IMR-90 (cell line): ENCODE measurements at regions not wholly inside any gene's neighbourhood (a gene's known extent, or its start where the extent isn't known, plus 50 kb on each side); places are given as distances from the start of the nearest gene placed in this dataset.

Experiments used
- ATAC-seq: fragments of 200-7000 bp; cut with Tn5 transposase; 2 replicates; pipeline ENCODE4 v1.9.1; 2020; ENCODE audit warnings: low read depth, mild to moderate bottlenecking, moderate library complexity
- BruUV-seq: library from RNA; stranded (reverse); fragments of 400-500 nt; replicated peaks from 2 replicates; lab custom pipeline; 2021; lab: Mats Ljungman, UMichigan
- CTCF ChIA-PET: fragments of 300-600 bp; formaldehyde crosslinking; extraction: SDS; loops from one replicate; lab custom pipeline; 2021; ENCODE audit warnings: antibody characterized with exemption; lab: Yijun Ruan, JAX
- POLR2A ChIA-PET: fragments of 300-600 bp; sonication (Branson Sonifier 250); formaldehyde crosslinking; loops from one replicate; lab custom pipeline; 2022; ENCODE audit warnings: antibody characterized with exemption; ENCODE audit not compliant: unreplicated experiment; lab: Charles Lee
- DNase-seq: peaks from one replicate; pipeline ENCODE4 v3.0.0; 2013
- H2AFZ ChIP-seq: replicated peaks from 2 replicates; pipeline ENCODE3; 2013; ENCODE audit warnings: low read length, mild to moderate bottlenecking; ENCODE audit not compliant: poor library complexity
- H2AK5ac ChIP-seq: 2 replicates; pipeline ENCODE4 v1.6.1; 2013; ENCODE audit warnings: low read depth, low read length, inconsistent platforms
- H2AK9ac ChIP-seq: replicated peaks from 2 replicates; pipeline ENCODE3; 2013; ENCODE audit warnings: mild to moderate bottlenecking, low read depth, low read length, moderate library complexity; ENCODE audit not compliant: poor library complexity
- H2BK120ac ChIP-seq: 2 replicates; pipeline ENCODE4 v1.6.1; 2013; ENCODE audit warnings: low read depth, low read length, inconsistent platforms
- H2BK15ac ChIP-seq: 3 replicates; pipeline ENCODE4 v1.6.1; 2013; ENCODE audit warnings: low read depth, low read length, inconsistent platforms
- H2BK20ac ChIP-seq: 2 replicates; pipeline ENCODE4 v1.6.1; 2013; ENCODE audit warnings: low read depth, mild to moderate bottlenecking, inconsistent platforms, low read length, moderate library complexity
- H2BK5ac ChIP-seq: 2 replicates; pipeline ENCODE4 v1.6.1; 2013; ENCODE audit warnings: mild to moderate bottlenecking, low read depth, low read length, inconsistent platforms; ENCODE audit not compliant: poor library complexity, severe bottlenecking
- H3K14ac ChIP-seq: replicated peaks from 2 replicates; pipeline ENCODE4 v1.6.1; 2013; ENCODE audit warnings: low read depth, low read length, inconsistent platforms
- H3K18ac ChIP-seq: 2 replicates; pipeline ENCODE4 v1.6.1; 2013; ENCODE audit warnings: low read depth, low read length, control low read depth
- H3K23ac ChIP-seq: 2 replicates; pipeline ENCODE4 v1.6.1; 2013; ENCODE audit warnings: low read depth, low read length, inconsistent platforms
- H3K27ac ChIP-seq: 2 replicates; pipeline ENCODE4 v1.5.1; 2013; ENCODE audit warnings: mild to moderate bottlenecking, control low read depth, low read length; ENCODE audit not compliant: insufficient read depth
- H3K27me3 ChIP-seq: 2 replicates; pipeline ENCODE4 v1.6.1; 2013; ENCODE audit warnings: low read length; ENCODE audit not compliant: control insufficient read depth, insufficient read depth
- H3K36me3 ChIP-seq: 2 replicates; pipeline ENCODE4 v1.6.1; 2013; ENCODE audit warnings: low read length, mixed read lengths; ENCODE audit not compliant: control insufficient read depth, insufficient read depth
- H3K4ac ChIP-seq: 2 replicates; pipeline ENCODE4 v1.6.1; 2013; ENCODE audit warnings: low read depth, low read length, inconsistent platforms
- H3K4me1 ChIP-seq: 2 replicates; pipeline ENCODE4 v1.6.1; 2013; ENCODE audit warnings: low read length, mixed read lengths; ENCODE audit not compliant: control insufficient read depth, insufficient read depth
- H3K4me2 ChIP-seq: 2 replicates; pipeline ENCODE4 v1.6.1; 2013; ENCODE audit warnings: low read depth, mild to moderate bottlenecking, control low read depth, low read length, moderate library complexity
- H3K4me3 ChIP-seq: 2 replicates; pipeline ENCODE4 v1.5.1; 2013; ENCODE audit warnings: low read depth, mild to moderate bottlenecking, control low read depth, low read length, moderate library complexity; ENCODE audit not compliant: insufficient read depth
- H3K56ac ChIP-seq: 2 replicates; pipeline ENCODE4 v1.6.1; 2013; ENCODE audit warnings: low read length, inconsistent platforms; ENCODE audit not compliant: insufficient read depth; ENCODE audit errors: extremely low read depth
- H3K79me1 ChIP-seq, 2 experiments: 2 replicates each; pipeline ENCODE4 v1.6.1; 2013; ENCODE audit warnings: low read length in 2 of 2, inconsistent platforms in 1 of 2, low read depth in 1 of 2
- H3K9ac ChIP-seq: 2 replicates; pipeline ENCODE4 v1.6.1; 2013; ENCODE audit warnings: low read depth, low read length, control low read depth
- H3K9me1 ChIP-seq: 2 replicates; pipeline ENCODE4 v1.6.1; 2013; ENCODE audit warnings: low read length, inconsistent platforms; ENCODE audit not compliant: insufficient read depth
- H3K9me3 ChIP-seq: 2 replicates; pipeline ENCODE4 v1.6.1; 2013; ENCODE audit warnings: low read length; ENCODE audit not compliant: control insufficient read depth, insufficient read depth
- H4K20me1 ChIP-seq: 2 replicates; pipeline ENCODE4 v1.6.1; 2013; ENCODE audit warnings: low read length, inconsistent platforms; ENCODE audit not compliant: insufficient read depth
- H4K5ac ChIP-seq: 2 replicates; pipeline ENCODE4 v1.6.1; 2013; ENCODE audit warnings: mild to moderate bottlenecking, low read depth, low read length, control low read depth
- H4K8ac ChIP-seq, 2 experiments: 2 replicates each; pipeline ENCODE4 v1.6.1; 2013; ENCODE audit warnings: low read depth in 2 of 2, low read length in 2 of 2, control low read depth in 1 of 2, inconsistent platforms in 1 of 2
- H4K91ac ChIP-seq: 2 replicates; pipeline ENCODE4 v1.6.1; 2013; ENCODE audit warnings: low read depth, low read length, inconsistent platforms; ENCODE audit not compliant: insufficient read depth
- BHLHE40 ChIP-seq: fragments of 150-350 bp; IDR thresholded peaks from 2 replicates; pipeline ENCODE4 v1.6.1; 2016; ENCODE audit warnings: mild to moderate bottlenecking, low read depth, low read length
- CEBPB ChIP-seq: IDR thresholded peaks from 2 replicates; pipeline ENCODE4 v1.6.1; 2012; ENCODE audit warnings: low read depth, low read length, improper control_type of control experiment
- CHD1 ChIP-seq: IDR thresholded peaks from 2 replicates; pipeline ENCODE4 v1.6.1; 2012; ENCODE audit warnings: low read depth, low read length, improper control_type of control experiment
- FOS ChIP-seq: fragments of 150-350 bp; IDR thresholded peaks from 2 replicates; pipeline ENCODE4 v1.6.1; 2016; ENCODE audit warnings: low read depth, low read length
- MAFK ChIP-seq: IDR thresholded peaks from 2 replicates; pipeline ENCODE4 v1.6.1; 2012; ENCODE audit warnings: low read depth, low read length, improper control_type of control experiment
- MAZ ChIP-seq: IDR thresholded peaks from 2 replicates; pipeline ENCODE4 v1.6.1; 2012; ENCODE audit warnings: low read depth, mild to moderate bottlenecking, low read length, improper control_type of control experiment, moderate library complexity, borderline replicate concordance
- MXI1 ChIP-seq: IDR thresholded peaks from 2 replicates; pipeline ENCODE4 v1.6.1; 2012; ENCODE audit warnings: low read depth, mild to moderate bottlenecking, low read length, moderate library complexity, borderline replicate concordance
- NFE2L2 ChIP-seq: fragments of 150-350 bp; IDR thresholded peaks from 2 replicates; pipeline ENCODE4 v1.6.1; 2016; ENCODE audit warnings: low read depth, mild to moderate bottlenecking, low read length
- POLR2A ChIP-seq: IDR thresholded peaks from 2 replicates; pipeline ENCODE4 v1.6.1; 2012; ENCODE audit warnings: mild to moderate bottlenecking, low read depth, low read length
- RAD21 ChIP-seq: IDR thresholded peaks from 2 replicates; pipeline ENCODE4 v1.6.1; 2012; ENCODE audit warnings: low read length, improper control_type of control experiment
- RCOR1 ChIP-seq: IDR thresholded peaks from 2 replicates; pipeline ENCODE4 v1.6.1; 2012; ENCODE audit warnings: mild to moderate bottlenecking, low read length, improper control_type of control experiment; ENCODE audit not compliant: insufficient replicate concordance
- RFX5 ChIP-seq: IDR thresholded peaks from 2 replicates; pipeline ENCODE4 v1.8.0; 2012; ENCODE audit warnings: low read depth, mild to moderate bottlenecking, low read length, moderate library complexity
- SMC3 ChIP-seq: fragments of 150-350 bp; IDR thresholded peaks from 2 replicates; pipeline ENCODE4 v1.6.1; 2016; ENCODE audit warnings: low read depth, mild to moderate bottlenecking, antibody characterized with exemption, low read length, moderate library complexity
- WGBS, 2 experiments: methylation state at CpG; one replicate each; pipeline versions ENCODE4 v1.1.5 to v1.1.7; 2013; ENCODE audit warnings: missing lambda C conversion rate in 2 of 2; ENCODE audit not compliant: insufficient read length in 1 of 2; ENCODE audit errors: extremely low coverage in 2 of 2; 5-methylcytosine and 5-hydroxymethylcytosine counted together
- dilution Hi-C: fragments of 300-500 bp; cut with HindIII; formaldehyde crosslinking; loops from one replicate; pipeline ENCODE4 v1.14.3; 2018; ENCODE audit warnings: low sequenced_read_pairs; ENCODE audit not compliant: unreplicated experiment
- in situ Hi-C: fragments of 300-500 bp; cut with MboI; formaldehyde crosslinking; loops from 3 replicates; pipeline ENCODE4 v1.14.3; 2019; ENCODE audit warnings: low sequenced_read_pairs, inconsistent platforms, mixed read lengths
- intact Hi-C: fragments of 100-400 bp; cut with micrococcal nuclease; formaldehyde crosslinking; loops from 2 replicates; pipeline ENCODE4 v1.10.0; 2022
- TF ChIP-seq, protein P1 (sequence below): conservative IDR thresholded peaks from 2 replicates; pipeline ENCODE4 v1.5.1; 2012; ENCODE audit warnings: mild to moderate bottlenecking, low read depth, low read length, improper control_type of control experiment
- TF ChIP-seq, protein P2 (sequence below): fragments of 150-350 bp; IDR thresholded peaks from 2 replicates; pipeline ENCODE4 v1.6.1; 2017; ENCODE audit warnings: mild to moderate bottlenecking, antibody characterized with exemption, low read length, low read depth
- TF ChIP-seq, protein P3 (sequence below): fragments of 150-350 bp; IDR thresholded peaks from 2 replicates; pipeline ENCODE4 v1.6.1; 2016; ENCODE audit warnings: low read depth, mild to moderate bottlenecking, low read length, moderate library complexity, borderline replicate concordance

DNA sequence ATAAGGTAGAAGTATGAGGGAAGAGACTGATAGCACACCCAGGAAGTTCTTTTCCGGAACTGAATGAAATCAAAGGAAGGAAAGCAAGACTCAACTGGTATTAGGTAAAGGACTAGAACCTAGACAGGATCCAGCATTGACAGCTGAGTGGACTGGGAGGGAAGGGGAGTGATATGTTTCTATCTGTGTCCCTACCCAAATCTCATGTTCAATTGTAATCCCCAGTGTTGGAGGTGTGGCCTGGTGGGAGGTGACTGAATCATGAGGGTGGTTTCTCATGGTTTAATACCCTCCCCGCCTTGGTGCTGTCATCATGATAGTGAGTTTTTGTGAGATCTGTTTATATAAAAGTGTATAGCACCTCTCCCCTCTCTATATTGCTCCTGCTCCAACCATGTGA is 415.9 kb upstream of the KCNMB2 start:
- no peak overlapping the region; the same call in 1 of the 2 replicates for H3K9ac ChIP-seq
- no peaks in the 10 kb centered on the region for H3K79me1 ChIP-seq
- no peaks in the 10 kb centered on the region for H3K27me3 ChIP-seq
- H3K9me1 ChIP-seq: no peaks in the 10 kb centered on the region
- H2BK5ac ChIP-seq: peak overlapping the region; percentile 88
- H2AK5ac ChIP-seq: no peak overlapping the region
- peak overlapping the region; percentile 21; the same call in 1 of the 2 replicates for H3K4me2 ChIP-seq
- peak overlapping the region; percentile 57; the same call in 1 of the 2 replicates for H3K56ac ChIP-seq
- peaks cover 2% of the 10 kb centered on the region; the same call in 1 of the 2 replicates for H3K4me1 ChIP-seq
- in situ Hi-C loops (no loop called here), dilution Hi-C loops (no loop called here), intact Hi-C loops (no loop called here)
- H2BK15ac ChIP-seq: peak overlapping the region; percentile 15; the same call in 2 of the 3 replicates
- peak overlapping the region; percentile 64 for H4K91ac ChIP-seq
- H3K18ac ChIP-seq: peak overlapping the region; percentile 71; the same call in 1 of the 2 replicates
- H2BK120ac ChIP-seq: peak overlapping the region; percentile 44
- H3K4me3 ChIP-seq: no peak overlapping the region
- no peaks in the 10 kb centered on the region; the same call in 1 of the 2 replicates for H3K9me3 ChIP-seq
- peak overlapping the region; percentile 41; the same call in 1 of the 2 replicates for H2BK20ac ChIP-seq
- H3K14ac ChIP-seq: peak overlapping the region; percentile 59; the same call in 1 of the 2 replicates
- peak overlapping the region in 1 of 2 experiments; percentile 70; a peak in 2 of 4 replicates for H4K8ac ChIP-seq
- no TSS peak for BruUV-seq
- no peak for ATAC-seq
- H4K20me1 ChIP-seq: no peaks in the 10 kb centered on the region
- TF ChIP-seq RAD21 (no peak), MAZ (no peak), CHD1 (no peak), POLR2A (no peak), MXI1 (no peak), CEBPB (no peak), NFE2L2 (no peak), BHLHE40 (no peak), MAFK (no peak), FOS (no peak), RCOR1 (no peak), RFX5 (no peak), SMC3 (no peak)
- TF ChIP-seq, protein P1, sequence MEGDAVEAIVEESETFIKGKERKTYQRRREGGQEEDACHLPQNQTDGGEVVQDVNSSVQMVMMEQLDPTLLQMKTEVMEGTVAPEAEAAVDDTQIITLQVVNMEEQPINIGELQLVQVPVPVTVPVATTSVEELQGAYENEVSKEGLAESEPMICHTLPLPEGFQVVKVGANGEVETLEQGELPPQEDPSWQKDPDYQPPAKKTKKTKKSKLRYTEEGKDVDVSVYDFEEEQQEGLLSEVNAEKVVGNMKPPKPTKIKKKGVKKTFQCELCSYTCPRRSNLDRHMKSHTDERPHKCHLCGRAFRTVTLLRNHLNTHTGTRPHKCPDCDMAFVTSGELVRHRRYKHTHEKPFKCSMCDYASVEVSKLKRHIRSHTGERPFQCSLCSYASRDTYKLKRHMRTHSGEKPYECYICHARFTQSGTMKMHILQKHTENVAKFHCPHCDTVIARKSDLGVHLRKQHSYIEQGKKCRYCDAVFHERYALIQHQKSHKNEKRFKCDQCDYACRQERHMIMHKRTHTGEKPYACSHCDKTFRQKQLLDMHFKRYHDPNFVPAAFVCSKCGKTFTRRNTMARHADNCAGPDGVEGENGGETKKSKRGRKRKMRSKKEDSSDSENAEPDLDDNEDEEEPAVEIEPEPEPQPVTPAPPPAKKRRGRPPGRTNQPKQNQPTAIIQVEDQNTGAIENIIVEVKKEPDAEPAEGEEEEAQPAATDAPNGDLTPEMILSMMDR: no peak
- TF ChIP-seq, protein P2, sequence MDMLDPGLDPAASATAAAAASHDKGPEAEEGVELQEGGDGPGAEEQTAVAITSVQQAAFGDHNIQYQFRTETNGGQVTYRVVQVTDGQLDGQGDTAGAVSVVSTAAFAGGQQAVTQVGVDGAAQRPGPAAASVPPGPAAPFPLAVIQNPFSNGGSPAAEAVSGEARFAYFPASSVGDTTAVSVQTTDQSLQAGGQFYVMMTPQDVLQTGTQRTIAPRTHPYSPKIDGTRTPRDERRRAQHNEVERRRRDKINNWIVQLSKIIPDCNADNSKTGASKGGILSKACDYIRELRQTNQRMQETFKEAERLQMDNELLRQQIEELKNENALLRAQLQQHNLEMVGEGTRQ: no peak
- TF ChIP-seq, protein P3, sequence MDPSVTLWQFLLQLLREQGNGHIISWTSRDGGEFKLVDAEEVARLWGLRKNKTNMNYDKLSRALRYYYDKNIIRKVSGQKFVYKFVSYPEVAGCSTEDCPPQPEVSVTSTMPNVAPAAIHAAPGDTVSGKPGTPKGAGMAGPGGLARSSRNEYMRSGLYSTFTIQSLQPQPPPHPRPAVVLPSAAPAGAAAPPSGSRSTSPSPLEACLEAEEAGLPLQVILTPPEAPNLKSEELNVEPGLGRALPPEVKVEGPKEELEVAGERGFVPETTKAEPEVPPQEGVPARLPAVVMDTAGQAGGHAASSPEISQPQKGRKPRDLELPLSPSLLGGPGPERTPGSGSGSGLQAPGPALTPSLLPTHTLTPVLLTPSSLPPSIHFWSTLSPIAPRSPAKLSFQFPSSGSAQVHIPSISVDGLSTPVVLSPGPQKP: no peak
- no peaks in the 10 kb centered on the region for H3K36me3 ChIP-seq
- DNase-seq: no peak
- ChIA-PET CTCF (interaction anchor here (0.7 to 1.9 kb wide), 2 partner anchors 10 to 36 kb away, joined by 3 to 5 read pairs; no protein-coding TSS in a partner anchor), POLR2A (no interaction called here)
- peak overlapping the region; percentile 54; the same call in 1 of the 2 replicates for H3K23ac ChIP-seq
- no peak overlapping the region for H2AFZ ChIP-seq
- no CpG with 5 or more reads among the region's 2 CpGs for WGBS, 2 experiments
- H4K5ac ChIP-seq: peak overlapping the region; percentile 67; the same call in 1 of the 2 replicates
- H3K27ac ChIP-seq: peak overlapping the region; percentile 33; the same call in 1 of the 2 replicates
- no peak overlapping the region for H2AK9ac ChIP-seq
- peak overlapping the region; percentile 61; the same call in 1 of the 2 replicates for H3K4ac ChIP-seq
